ENCODE measurements at regions not wholly inside any gene's neighbourhood (a gene's known extent, or its start where the extent isn't known, plus 50 kb on each side); places are given as distances from the start of the nearest gene placed in this dataset.

GRCh38 chr14:95635051-95635450 is 51.2 kb upstream of the TCL1B start:
- H3K4me3 ChIP-seq (replicated peaks in 1 of 2; ENCODE audit: low read depth in 2 of 2, low read length in 2 of 2), result no peak overlapping the region
- DNase-seq (ENCODE audit: low read depth in 2 of 2), result no peak
- TF ChIP-seq, protein P1, sequence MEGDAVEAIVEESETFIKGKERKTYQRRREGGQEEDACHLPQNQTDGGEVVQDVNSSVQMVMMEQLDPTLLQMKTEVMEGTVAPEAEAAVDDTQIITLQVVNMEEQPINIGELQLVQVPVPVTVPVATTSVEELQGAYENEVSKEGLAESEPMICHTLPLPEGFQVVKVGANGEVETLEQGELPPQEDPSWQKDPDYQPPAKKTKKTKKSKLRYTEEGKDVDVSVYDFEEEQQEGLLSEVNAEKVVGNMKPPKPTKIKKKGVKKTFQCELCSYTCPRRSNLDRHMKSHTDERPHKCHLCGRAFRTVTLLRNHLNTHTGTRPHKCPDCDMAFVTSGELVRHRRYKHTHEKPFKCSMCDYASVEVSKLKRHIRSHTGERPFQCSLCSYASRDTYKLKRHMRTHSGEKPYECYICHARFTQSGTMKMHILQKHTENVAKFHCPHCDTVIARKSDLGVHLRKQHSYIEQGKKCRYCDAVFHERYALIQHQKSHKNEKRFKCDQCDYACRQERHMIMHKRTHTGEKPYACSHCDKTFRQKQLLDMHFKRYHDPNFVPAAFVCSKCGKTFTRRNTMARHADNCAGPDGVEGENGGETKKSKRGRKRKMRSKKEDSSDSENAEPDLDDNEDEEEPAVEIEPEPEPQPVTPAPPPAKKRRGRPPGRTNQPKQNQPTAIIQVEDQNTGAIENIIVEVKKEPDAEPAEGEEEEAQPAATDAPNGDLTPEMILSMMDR (IDR thresholded peaks at IDR 0.05; ENCODE audit: low read depth, low read length), result no peak
